ENCODE measurements at regions not wholly inside any gene's neighbourhood (a gene's known extent, or its start where the extent isn't known, plus 50 kb on each side); places are given as distances from the start of the nearest gene placed in this dataset.

DNA sequence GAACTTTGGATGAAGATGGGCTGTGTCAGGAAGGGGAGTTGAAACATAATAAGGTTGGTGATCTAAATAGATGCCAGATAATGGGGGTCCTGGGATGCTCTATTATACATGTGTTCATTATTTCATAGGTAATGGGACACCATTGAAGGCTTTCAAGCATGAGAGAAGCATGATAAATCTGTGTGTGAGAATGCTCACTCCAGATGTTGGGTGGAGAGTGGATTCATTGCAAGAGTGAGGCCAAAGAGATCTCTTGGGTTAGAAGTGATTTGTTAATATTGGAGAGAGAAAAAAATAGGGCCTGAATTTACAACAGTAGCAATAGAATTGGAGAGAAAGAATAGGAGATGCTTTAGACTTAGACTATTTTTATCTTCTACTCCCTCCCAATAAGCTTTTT is 321.3 kb downstream of the SAMD5 start:
- FAIRE-seq (no peak), DNase-seq (no peak)
- Histone ChIP-seq H3K9me3 (ENCODE audit: control insufficient read depth in 2 of 3, insufficient read depth in 1 of 3, low read length in 3 of 3) (no peaks in the 10 kb centered on the region), H3K27me3 (ENCODE audit: control insufficient read depth, insufficient read depth, low read length) (no peaks in the 10 kb centered on the region), H3K27ac (ENCODE audit: low read depth in 2 of 2, low read length in 2 of 2) (no peak overlapping the region), H3K36me3 (ENCODE audit: control insufficient read depth in 2 of 3, insufficient read depth in 3 of 3, low read length in 3 of 3) (no peaks in the 10 kb centered on the region), H3K9ac (ENCODE audit: low read length in 3 of 3) (no peak overlapping the region), H3K4me3 (ENCODE audit: low read length in 3 of 3) (no peak overlapping the region), H3K4me1 (ENCODE audit: control insufficient read depth in 2 of 3, insufficient read depth in 2 of 3, low read depth in 1 of 3, low read length in 3 of 3) (no peaks in the 10 kb centered on the region)
- no peak for TF ChIP-seq CTCF (IDR thresholded peaks at IDR 0.05; ENCODE audit: borderline replicate concordance, extremely low read depth, insufficient read depth)
- intact Hi-C loops (cut with DNase I) = no loop called here

GRCh38 chr6:147831356-147831755 is 322.9 kb downstream of the SAMD5 start:
- intact Hi-C loops (cut with DNase I) = no loop called here
- TF ChIP-seq CTCF (IDR thresholded peaks at IDR 0.05; ENCODE audit: borderline replicate concordance, extremely low read depth, insufficient read depth) = no peak
- no peak for FAIRE-seq

DNA sequence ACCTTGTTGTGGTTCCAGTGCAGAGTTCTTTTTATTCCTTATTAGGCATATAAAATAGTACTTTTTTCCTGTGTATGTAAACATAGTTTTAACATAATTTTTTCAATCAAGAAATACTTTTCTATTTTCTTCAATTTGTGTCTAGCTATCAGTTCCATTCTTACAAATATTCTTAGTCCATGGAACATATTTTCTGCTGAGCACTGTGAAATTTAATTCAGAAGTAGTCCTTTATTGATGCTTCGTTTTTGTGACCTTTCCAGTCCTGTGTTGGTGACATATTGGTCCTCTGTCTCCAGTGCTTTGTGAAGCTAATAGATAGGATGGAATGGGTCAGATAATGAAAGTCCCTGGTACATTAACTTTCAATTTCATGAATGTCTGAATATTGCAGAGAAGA is 325.1 kb downstream of the SAMD5 start:
- Histone ChIP-seq H3K9ac (ENCODE audit: low read length in 3 of 3) (no peak overlapping the region), H3K27ac (ENCODE audit: low read depth in 2 of 2, low read length in 2 of 2) (no peak overlapping the region), H3K4me1 (ENCODE audit: control insufficient read depth in 2 of 3, insufficient read depth in 2 of 3, low read depth in 1 of 3, low read length in 3 of 3) (no peaks in the 10 kb centered on the region), H3K27me3 (ENCODE audit: control insufficient read depth, insufficient read depth, low read length) (no peaks in the 10 kb centered on the region), H3K36me3 (ENCODE audit: control insufficient read depth in 2 of 3, insufficient read depth in 3 of 3, low read length in 3 of 3) (no peaks in the 10 kb centered on the region), H3K9me3 (ENCODE audit: control insufficient read depth in 2 of 3, insufficient read depth in 1 of 3, low read length in 3 of 3) (no peaks in the 10 kb centered on the region), H3K4me3 (ENCODE audit: low read length in 3 of 3) (no peak overlapping the region)
- TF ChIP-seq CTCF (IDR thresholded peaks at IDR 0.05; ENCODE audit: borderline replicate concordance, extremely low read depth, insufficient read depth) = no peak
- FAIRE-seq = no peak
- intact Hi-C loops (cut with DNase I) = no loop called here
- DNase-seq = no peak

More at GRCh38 chr6:147831356-147831755, 322.9 kb downstream of the SAMD5 start:
- no peaks in the 10 kb centered on the region for H3K27me3 ChIP-seq (ENCODE audit: control insufficient read depth, insufficient read depth, low read length)
- H3K27ac ChIP-seq (ENCODE audit: low read depth in 2 of 2, low read length in 2 of 2) = no peak overlapping the region
- no peak for DNase-seq
- no peak overlapping the region for H3K4me3 ChIP-seq (ENCODE audit: low read length in 3 of 3)
- no peaks in the 10 kb centered on the region for H3K4me1 ChIP-seq (ENCODE audit: control insufficient read depth in 2 of 3, insufficient read depth in 2 of 3, low read depth in 1 of 3, low read length in 3 of 3)
- H3K9ac ChIP-seq (ENCODE audit: low read length in 3 of 3) = no peak overlapping the region
- no peaks in the 10 kb centered on the region for H3K36me3 ChIP-seq (ENCODE audit: control insufficient read depth in 2 of 3, insufficient read depth in 3 of 3, low read length in 3 of 3)
- no peaks in the 10 kb centered on the region for H3K9me3 ChIP-seq (ENCODE audit: control insufficient read depth in 2 of 3, insufficient read depth in 1 of 3, low read length in 3 of 3)

- no peak for TF ChIP-seq CTCF (IDR thresholded peaks at IDR 0.05; ENCODE audit: borderline replicate concordance, extremely low read depth, insufficient read depth)
- H3K27me3 ChIP-seq (ENCODE audit: control insufficient read depth, insufficient read depth, low read length) = no peaks in the 10 kb centered on the region
- H3K4me1 ChIP-seq (ENCODE audit: control insufficient read depth in 2 of 3, insufficient read depth in 2 of 3, low read depth in 1 of 3, low read length in 3 of 3) = no peaks in the 10 kb centered on the region
- intact Hi-C loops (cut with DNase I) = no loop called here
- FAIRE-seq (no peak), DNase-seq (no peak)
- H3K9ac ChIP-seq (ENCODE audit: low read length in 3 of 3) = no peak overlapping the region
- no peaks in the 10 kb centered on the region for H3K9me3 ChIP-seq (ENCODE audit: control insufficient read depth in 2 of 3, insufficient read depth in 1 of 3, low read length in 3 of 3)
- no peak overlapping the region for H3K27ac ChIP-seq (ENCODE audit: low read depth in 2 of 2, low read length in 2 of 2)
- H3K4me3 ChIP-seq (ENCODE audit: low read length in 3 of 3) = no peak overlapping the region
- no peaks in the 10 kb centered on the region for H3K36me3 ChIP-seq (ENCODE audit: control insufficient read depth in 2 of 3, insufficient read depth in 3 of 3, low read length in 3 of 3)
Observed at GRCh38 chr6:147834084-147834776, 325.7 kb downstream of the SAMD5 start.

All from kidney (tissue), 13 donors.